GM12892 (cell line): ENCODE measurements at regions not wholly inside any gene's neighbourhood (a gene's known extent, or its start where the extent isn't known, plus 50 kb on each side); places are given as distances from the start of the nearest gene placed in this dataset.

ENCODE experiments used
- POLR2A ChIP-seq: IDR thresholded peaks from 2 replicates; pipeline ENCODE4 v1.6.1; 2011; ENCODE audit warnings: low read depth, low read length, control low read depth
- POLR2AphosphoS5 ChIP-seq: IDR thresholded peaks from 2 replicates; pipeline ENCODE4 v1.6.1; 2011; ENCODE audit warnings: low read depth, low read length, control low read depth
- TAF1 ChIP-seq: IDR thresholded peaks from 2 replicates; pipeline ENCODE4 v1.6.1; 2011; ENCODE audit warnings: low read depth, mild to moderate bottlenecking, control low read depth, low read length, borderline replicate concordance

DNA sequence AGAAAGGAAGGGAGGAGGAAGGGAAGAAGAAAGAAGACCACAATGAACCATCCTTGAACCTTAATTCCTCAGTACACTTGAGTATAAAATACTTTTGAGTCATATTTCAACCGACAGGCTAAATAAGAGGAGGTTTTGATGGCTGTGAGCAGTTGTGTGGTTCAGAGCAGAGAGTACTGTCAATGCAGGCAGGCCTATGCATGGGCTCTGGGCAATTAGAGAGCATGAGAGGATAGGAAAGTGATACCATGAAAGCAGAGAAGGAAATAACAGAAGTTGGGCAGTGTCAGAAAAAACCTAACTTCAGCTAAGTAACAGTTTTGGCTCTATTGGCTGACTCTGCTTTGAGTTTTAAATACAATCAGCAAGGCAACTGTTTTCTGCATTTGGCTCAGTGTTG, 123.6 kb upstream of the STK17B start:
- no peak for TF ChIP-seq TAF1
- TF ChIP-seq POLR2AphosphoS5: no peak
- no peak for TF ChIP-seq POLR2A
